Activated CD8-positive, alpha-beta memory T cell treated with anti-CD3 and anti-CD28 coated beads, Interleukin-2, amount 50 U/mL, for 24 hours (primary cell): ENCODE measurements at regions not wholly inside any gene's neighbourhood (a gene's known extent, or its start where the extent isn't known, plus 50 kb on each side); places are given as distances from the start of the nearest gene placed in this dataset.
"Not testable (repeated sequence)": the region's sequence is repeated elsewhere in the genome, so short reads cannot be mapped to it uniquely, and the experiment has no call there.

Source experiments
- DNase-seq: peaks from one replicate; pipeline ENCODE4 v3.0.0-alpha.2; 2020; ENCODE audit errors: extremely low read depth

- no peak for DNase-seq
Measured at GRCh38 chr13:103931331-103931845, 865.2 kb upstream of the SLC10A2 start.

DNA sequence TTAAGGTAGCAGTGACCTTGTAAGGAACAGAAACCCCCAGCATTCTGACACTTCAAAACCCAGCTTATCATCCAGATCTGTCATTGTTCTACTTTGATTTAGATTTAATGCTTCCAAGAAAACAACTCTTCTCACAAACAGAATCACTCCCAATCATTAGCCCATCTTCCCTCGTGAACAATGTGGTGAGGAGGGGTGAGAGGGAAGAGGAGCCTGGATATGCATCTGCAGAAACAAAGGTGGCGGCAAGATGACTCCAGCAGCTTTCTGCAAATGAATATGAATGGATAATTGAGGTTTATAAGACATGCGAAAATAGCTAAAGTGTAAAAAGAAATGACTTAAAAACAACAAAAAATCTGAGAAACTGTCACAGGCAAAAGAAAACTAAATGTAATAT, 859.9 kb upstream of the SLC10A2 start:
- DNase-seq: no peak

GRCh38 chr13:103908911-103909310, 842.7 kb upstream of the SLC10A2 start:
- no peak for DNase-seq

- no peak for DNase-seq
Measured at GRCh38 chr13:103908274-103908673, 842.1 kb upstream of the SLC10A2 start.

- DNase-seq: no peak
Measured at GRCh38 chr13:103903790-103904189, 837.6 kb upstream of the SLC10A2 start.

- no peak for DNase-seq
Measured at GRCh38 chr13:103898481-103898880, 832.3 kb upstream of the SLC10A2 start.

GRCh38 chr13:103895835-103896531, 829.8 kb upstream of the SLC10A2 start:
- DNase-seq: no peak

- DNase-seq: no peak
Measured at GRCh38 chr13:103894626-103895025, 828.4 kb upstream of the SLC10A2 start.

DNA sequence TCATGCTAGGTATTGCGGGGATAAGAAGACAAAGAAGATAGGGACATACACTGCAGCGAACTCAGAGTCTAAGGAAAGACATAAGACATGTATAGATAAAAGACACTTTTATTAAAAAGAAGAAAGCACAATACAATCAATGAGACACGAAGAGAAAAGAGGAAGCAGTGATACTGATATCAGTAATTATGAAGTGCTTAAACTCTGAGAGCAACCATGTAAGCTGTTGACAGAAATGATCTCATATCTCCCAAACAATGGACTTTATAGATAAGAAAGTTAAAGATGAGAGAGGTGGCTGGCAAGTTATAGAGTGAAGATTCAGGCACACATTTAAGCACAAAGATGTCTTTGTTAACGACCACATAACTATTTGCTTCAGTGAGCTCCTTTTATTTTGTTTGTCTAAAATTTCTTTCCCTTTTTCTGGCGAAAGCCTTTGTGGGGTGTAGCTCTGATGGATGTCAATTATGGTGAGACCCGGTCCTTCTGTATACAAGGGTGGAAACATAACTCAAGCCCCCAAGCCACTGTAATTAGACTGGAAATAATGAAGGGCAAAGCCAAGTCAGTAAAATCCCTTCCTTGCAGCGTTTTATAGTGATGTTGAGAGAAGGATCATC, 818.0 kb upstream of the SLC10A2 start:
- DNase-seq: no peak

GRCh38 chr13:103883698-103884097, 817.5 kb upstream of the SLC10A2 start:
- DNase-seq: no peak

DNA sequence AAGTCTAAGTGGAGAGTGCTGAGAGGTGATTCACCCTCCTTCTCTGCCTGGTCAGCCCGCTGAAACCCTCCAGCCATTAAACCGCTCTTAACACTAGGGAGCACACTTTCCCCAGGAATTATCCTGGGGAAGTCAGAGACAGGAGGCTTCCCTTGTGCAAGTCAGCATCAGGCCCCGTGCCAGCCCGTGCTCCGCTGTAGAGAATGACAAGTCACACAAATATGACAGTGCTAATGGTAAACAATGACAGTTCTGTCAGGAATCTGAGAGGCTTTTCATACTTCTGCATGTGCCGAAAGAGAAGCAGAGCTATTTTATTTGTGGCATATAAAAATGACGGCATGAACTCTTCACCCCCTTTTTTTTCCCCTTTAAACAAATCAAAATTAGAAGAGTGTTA, 816.9 kb upstream of the SLC10A2 start:
- DNase-seq: no peak

DNA sequence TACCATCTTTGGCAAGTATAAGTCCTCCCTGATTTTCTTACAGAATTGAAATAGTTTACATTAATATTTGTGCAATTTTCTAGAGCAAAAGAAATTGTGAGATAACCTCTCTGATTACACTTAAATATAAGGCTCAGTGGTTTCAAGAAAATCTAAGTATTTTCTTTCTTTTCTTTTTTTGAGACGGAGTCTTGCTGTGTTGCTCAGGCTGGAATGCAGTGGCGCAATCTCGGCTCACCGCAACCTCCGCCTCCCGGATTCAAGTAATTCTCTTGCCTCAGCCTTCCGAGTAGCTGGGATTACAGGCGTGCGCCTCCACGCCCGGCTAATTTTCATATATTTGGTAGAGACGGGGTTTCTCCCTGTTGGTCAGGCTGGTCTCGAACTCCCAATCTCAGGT, 813.9 kb upstream of the SLC10A2 start:
- DNase-seq: not testable (repeated sequence)

- no peak for DNase-seq
Measured at GRCh38 chr13:103878891-103879605, 812.8 kb upstream of the SLC10A2 start.

DNA sequence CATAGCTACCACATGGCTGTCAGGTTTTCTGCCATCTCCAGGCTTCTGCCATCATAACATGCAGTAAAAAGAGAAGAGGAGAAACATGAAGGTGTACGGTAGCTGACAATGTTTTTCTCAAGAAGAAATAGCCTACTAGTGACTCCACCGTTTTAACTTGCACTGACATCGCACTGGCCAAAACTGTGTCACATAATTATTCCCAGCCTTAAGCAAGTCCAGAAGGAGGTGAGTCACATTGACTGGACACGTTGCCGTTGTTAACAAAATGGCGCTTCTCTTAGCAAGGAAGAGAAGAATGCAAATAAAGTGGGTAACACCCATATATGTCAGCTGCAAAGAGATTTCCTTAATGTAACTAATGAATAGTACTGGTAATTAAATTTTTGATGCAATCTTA, 810.4 kb upstream of the SLC10A2 start:
- no peak for DNase-seq

DNA sequence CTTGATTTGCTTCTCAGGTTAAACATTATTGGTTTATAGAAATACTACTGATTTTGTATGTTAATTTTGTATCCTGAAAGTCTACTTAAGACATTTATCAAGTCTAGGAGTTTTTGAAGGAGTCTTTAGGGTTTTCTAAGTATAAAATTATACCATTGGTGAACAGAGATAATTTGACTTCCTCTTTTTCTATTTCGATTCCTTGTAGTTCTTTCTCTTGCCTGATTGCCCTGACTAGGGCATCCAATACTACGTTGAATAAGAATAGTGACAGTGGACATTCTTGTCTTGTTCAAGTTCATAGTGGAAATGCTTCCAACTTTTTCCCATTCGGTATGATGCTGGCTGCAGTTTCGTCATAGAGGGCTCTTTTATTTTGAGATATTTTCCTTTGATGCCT, 807.5 kb upstream of the SLC10A2 start:
- no peak for DNase-seq

DNA sequence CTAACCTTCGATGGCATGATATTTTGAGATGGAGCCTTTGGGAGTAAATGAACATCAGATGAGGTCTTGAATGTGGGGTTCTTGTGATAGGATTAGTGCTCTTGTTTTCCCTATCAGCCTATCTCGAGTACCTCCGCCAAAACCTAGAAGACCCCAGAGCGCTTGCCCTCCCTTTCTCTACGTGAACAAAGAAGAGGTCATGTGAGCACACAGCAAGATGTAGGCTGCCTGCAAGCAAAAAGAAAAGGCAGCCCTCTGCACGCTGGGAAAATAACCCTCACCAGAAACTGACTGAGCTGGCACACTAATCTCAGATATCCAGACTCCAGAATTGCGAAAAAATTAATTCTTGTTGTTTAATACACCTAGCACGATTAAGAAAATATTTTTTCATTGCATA, 799.8 kb upstream of the SLC10A2 start:
- no peak for DNase-seq

GRCh38 chr13:103862525-103862924, 796.3 kb upstream of the SLC10A2 start:
- DNase-seq: no peak

GRCh38 chr13:103859952-103860351, 793.7 kb upstream of the SLC10A2 start:
- no peak for DNase-seq

DNA sequence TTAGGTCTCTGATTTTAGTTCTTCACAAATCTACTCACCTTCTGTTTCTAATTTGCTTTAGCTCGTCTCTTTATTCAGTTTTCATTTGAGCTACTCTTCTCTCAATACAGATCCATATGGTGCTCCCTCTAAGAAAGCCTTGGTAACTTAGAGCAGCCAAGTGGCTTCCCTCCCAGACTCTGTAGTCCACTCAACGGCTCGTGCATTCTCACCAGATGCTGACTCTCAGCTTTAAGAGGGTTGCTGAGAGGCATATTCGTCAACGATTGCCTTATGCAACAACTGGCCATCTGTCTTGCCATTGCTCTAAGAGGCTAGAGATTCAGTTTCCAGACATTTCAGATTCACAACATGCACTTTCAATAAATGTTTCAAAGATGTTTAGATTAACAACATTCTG, 785.8 kb upstream of the SLC10A2 start:
- DNase-seq: no peak

DNA sequence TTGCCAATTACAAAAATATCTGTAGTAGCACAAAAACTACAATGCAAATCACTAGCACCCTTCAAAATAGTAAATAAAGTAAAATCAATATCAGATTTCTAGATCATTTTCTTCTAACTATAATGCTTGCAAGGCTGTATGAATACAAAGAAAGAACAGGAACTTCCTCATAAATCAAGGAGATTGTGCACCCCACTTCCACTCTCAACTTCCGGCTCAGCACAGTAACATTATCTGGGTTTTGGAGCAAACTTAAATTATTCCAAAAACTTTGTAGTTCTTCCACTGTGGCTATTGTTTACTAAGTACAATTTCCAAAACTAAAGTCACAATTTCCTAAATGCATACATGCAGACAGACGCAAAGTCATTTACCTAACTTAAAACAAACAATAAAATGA, 778.3 kb upstream of the SLC10A2 start:
- DNase-seq: no peak

GRCh38 chr13:103839460-103839859, 773.2 kb upstream of the SLC10A2 start:
- no peak for DNase-seq

DNA sequence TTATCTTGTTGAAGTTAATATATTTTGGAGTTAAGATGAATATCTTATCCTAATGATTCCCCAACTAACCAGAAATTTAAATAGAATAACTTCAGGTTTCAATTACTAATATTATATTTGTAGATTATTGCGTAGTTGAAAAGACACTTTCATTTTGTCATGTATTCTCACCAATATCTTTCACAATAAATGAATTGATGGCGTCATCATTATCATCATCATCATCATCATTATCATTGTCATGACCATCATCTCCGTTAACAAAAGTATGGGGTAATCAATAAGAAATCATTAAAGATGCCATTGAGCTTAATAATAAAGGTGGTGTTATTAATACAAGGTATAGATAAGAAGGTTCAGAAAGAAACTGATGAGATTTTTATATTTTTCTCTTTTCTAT, 768.8 kb upstream of the SLC10A2 start:
- DNase-seq: no peak

- DNase-seq: no peak
Measured at GRCh38 chr13:103833294-103833852, 767.2 kb upstream of the SLC10A2 start.
